Stimulated activated naive CD4-positive, alpha-beta T cell treated with Interleukin-2 at 50 U/mL for 16 hours (primary cell): ENCODE measurements at regions not wholly inside any gene's neighbourhood (a gene's known extent, or its start where the extent isn't known, plus 50 kb on each side); places are given as distances from the start of the nearest gene placed in this dataset.
"Not testable (repeated sequence)": the region's sequence is repeated elsewhere in the genome, so short reads cannot be mapped to it uniquely, and the experiment has no call there.

Experiments
- DNase-seq: peaks from one replicate; lab custom pipeline; 2025; lab: John Stamatoyannopoulos, UW

DNA sequence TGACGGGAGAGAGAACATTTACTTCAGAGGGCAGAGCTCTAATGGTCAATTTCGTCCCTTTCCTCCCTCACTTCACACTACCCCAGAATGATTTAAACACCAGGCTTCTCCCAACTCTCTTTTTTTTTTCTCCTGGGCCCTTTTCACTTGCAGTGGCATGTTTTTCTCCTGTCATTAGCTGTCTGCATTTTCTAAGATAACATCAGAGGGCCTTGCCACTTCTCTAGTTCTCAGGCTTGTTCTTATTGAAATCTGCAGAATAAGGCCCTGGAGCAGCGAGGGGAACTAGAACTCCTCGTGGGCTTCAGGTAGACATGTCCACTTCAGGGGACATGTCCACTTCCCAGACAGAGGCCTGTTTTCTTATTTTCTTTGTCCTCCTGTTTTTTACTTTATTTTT lies 514.4 kb upstream of the TBL1XR1 start:
- no peak for DNase-seq

DNA sequence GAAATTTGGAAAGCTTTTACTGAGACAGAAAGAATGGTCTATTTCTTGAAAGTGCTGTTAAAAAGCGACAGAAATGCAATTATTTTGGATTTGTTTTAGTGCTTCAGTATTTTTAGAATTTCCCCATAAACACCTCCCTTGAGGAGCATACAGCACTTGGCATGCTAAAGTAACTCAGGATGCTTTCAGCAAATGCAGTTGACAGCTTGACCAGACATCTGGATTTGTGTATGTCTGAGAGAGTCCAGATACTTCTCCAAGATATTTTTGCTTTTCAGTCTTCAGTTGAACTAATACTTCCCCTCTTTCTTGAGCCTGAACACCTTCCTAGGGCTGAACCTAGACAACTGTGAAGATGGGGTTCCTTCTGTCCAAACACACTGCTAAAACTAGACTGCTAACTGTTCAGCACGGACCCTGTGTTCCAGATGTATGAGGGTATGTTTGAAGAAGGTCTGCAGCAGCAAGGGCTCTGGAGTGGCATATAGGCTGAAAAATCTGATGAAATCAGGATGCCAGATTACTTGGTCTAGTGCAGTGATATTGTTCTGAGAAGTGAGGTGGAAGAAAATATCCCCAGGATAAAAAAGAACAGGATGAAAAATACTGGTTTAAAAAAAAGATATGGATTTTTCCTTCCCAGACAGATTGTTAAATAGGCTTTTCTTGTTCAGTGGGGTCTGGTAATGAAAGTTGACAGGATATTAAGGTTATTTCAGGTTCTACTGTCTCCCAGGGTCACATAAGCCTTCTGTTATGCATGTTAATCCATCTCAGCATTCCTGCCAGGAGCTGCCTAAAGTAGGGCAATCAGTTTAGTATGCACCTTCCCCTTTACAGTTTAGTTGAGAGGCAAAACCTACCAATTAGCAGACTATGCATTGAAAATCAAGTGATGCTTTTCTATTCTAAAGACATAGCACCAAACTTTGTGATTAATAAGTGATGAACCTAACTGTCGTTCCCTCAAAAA lies 516.9 kb upstream of the TBL1XR1 start:
- DNase-seq, result no peak

DNA sequence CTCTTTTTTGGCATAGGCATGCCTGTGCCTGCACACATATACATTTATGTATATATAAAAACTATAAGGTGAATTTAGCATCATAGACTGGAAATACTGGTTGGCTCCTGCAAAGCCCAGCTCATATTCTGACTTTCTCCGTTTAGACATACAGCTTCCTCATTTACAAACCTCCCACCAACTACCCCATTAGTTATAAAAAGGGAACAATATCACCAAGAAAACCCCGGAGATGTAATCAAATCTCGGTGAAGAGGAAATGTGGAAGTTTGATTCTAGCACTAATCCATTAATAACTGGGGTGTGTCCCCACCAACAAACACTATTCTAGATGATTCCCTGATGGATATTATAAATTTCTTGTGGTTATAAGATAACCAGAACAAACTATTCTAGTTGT lies 517.7 kb upstream of the TBL1XR1 start:
- DNase-seq, result no peak

DNA sequence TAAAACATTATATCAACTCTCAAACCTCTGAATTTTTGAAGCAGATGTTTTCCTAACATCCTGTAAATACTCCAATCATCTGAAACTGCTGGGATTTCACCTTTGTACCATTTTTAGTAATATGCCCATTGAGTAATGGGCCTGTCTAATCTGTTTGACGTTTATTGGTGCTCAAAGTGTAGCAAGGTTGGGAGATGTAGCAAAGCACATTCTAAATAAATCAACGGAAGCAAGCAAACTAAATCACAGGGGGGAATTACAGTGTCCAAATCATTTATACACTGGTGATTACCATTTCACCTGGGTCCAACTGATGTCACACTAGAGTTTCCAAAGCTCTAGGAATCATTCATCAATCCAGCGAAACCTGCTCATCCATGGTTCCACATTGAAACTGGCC lies 518.7 kb upstream of the TBL1XR1 start:
- DNase-seq, result no peak

DNA sequence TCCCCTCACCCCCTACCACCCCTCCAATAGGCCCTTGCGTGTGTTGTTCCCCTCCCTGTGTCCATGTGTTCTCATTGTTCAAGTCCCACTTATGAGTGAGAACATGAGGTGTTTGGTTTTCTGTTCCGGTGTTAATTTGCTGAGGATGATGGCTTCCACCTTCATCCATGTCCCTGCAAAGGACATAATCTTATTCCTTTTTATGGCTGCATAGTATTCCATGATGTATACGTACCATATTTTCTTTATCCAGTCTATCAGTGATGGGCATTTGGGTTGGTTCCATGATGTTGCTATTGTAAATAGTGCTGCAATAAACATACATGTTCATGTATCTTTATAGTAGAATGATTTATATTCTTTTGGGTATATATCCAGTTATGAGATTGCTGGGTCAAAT lies 523.6 kb upstream of the TBL1XR1 start:
- DNase-seq, result not testable (repeated sequence)

DNA sequence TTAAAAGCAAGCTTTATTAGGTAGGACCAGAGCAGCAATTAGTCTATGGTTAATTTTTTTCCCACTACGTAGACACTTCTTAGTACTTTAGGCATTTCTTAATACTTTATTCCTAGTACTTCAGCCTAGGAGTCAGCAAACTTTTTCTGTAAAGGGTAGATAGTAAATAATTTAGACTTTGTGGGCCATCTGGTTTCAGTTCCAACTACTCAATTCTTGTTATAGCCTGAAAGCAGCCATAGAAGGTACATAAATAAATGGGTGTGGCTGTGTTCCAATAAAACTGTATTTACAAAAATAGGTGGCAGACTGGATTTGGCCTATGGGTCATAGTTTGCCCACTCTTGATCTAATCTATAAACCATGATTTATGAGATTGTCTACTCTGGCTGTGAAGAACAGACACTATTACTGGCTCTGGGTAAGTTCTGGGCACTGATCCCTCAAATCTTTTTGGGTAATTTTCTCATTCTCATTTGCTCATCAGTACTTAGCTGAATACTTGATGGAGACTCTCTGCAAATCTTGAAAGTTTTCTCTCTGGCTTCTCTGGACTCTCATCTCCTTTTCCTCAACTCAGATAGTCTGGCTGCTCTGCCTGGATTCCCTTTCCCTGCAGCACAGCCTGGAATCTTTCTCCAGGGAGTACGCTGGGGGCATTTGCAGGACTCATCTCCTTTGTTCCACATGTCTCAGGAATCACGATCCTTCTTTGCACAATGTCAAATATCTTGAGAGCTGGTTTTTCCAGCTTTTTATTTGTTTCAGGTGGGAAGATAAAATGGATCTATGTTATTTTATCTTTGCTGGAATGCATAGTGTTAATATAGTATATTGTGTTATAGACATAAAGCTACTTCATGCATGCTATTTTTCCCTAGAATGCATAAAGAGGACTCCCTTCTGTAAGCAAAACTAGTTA lies 524.8 kb upstream of the TBL1XR1 start:
- no peak for DNase-seq

DNA sequence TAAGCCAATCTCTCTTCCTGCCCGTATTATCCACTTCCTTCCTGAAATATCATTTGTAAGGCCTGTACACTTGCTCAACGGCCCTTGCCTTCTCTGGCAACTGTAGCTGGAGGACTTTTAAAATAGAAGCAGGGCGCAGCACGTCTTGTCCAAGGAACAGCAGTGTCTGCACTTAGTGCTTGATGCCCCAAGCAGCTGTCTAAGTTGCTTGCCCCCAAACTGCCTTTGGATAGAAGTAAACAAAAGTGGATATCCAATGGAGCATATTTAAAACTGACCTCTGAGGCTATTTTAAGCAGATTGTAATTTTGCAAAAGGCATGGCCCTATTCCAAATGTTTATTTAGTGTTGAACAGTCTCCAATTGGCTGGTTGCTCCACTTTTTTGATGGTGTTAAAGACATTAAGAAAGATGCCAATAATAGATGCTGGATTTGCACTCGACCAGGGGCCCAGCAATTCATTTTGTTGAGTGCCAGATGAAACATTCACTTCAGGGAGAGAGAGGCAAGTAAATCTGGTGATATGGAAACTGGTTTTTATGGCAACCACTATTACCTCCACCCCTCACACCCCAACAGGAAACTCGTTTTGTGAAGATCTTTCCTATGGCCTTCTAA lies 526.8 kb upstream of the TBL1XR1 start:
- no peak for DNase-seq

DNA sequence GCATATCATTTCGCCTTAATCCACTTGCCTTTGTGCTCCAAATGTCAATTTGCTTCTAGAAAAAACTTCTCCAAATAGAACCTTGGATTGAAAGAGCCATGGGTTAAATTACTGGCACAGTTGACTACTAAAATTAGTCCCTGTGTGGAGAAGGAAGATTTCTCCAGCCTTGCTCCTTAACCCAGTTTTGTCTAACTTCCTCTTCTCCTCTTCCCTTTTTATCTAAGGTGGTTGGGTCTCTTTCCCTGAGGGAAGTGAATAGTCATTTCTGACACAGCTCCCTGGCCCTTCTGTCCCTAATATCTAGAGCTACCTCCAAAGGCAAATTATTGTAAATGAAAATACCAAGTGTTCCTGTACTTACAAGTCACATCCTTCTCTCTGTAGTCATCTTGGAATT lies 527.9 kb upstream of the TBL1XR1 start:
- DNase-seq, result no peak

DNA sequence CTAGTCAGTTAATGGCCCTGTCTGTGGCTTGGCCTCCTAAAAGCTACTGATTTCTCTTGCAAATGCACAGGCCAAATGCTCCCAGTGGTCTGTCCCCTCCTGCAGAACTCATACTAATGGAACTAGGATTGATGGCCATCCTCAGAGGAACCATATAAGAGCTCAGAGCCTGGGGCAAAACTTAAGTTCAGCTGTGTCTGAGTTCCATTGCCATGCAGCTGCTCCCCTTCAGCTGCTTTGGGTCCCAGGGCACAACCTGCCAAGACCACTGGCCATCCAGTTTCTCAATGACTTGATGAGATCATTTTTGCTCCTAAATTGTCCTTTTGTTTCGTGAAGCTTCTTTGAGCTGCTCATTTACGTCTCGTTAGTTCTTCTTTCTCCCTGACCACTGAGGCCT lies 529.5 kb upstream of the TBL1XR1 start:
- DNase-seq, result no peak

DNA sequence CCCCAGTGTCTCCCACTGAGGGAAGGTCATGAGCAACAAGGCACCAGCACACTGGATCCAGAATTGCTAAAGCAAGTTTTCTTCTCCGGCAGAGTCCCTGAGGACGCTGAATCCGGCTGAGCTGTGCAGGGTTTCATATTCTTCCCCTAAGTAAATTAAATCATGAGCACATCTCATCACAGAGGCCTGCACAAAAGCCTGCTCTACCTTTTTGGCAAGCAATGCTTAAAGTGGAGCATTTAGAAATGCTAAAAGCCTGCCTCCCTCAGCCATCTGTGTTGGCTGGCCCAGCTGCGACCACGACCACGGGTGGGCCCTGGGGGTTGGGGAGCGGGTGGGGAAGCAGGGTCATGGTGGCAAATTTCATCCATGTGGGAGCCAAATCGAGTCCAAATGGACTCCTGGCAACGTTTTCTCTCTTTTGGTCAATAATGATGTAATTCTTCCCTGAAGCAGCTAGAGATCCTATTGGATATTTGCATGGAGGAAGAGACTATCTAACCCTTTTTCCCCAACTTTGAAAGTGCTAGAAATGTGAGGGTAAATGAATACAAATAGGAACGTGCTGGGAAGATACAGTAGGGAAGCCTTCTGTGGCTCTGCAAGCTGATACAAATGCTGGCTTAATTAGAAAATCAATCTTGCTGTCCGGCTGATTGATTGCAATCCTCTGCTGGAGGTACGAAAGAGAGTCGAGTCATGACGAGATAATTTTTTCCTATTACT lies 532.8 kb upstream of the TBL1XR1 start:
- no peak for DNase-seq

DNA sequence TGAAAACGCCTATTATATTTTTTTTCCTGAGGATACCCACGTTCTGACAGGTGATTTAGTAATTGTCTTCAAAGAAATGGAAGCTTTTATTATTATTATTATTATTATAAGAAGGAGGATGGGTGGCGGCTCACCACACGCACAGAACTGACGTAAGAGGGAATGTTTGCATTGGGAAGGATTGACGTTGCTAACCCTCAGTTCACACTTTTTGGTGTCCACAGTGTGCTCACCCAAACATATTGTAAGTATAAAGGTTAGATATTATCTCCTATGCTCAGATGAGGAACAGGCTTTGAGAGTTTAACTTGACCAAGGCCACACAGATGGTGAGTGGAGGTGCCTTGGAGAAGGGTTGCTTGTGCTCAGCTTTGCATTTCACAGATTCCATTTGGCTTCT lies 533.5 kb upstream of the TBL1XR1 start:
- no peak for DNase-seq

DNA sequence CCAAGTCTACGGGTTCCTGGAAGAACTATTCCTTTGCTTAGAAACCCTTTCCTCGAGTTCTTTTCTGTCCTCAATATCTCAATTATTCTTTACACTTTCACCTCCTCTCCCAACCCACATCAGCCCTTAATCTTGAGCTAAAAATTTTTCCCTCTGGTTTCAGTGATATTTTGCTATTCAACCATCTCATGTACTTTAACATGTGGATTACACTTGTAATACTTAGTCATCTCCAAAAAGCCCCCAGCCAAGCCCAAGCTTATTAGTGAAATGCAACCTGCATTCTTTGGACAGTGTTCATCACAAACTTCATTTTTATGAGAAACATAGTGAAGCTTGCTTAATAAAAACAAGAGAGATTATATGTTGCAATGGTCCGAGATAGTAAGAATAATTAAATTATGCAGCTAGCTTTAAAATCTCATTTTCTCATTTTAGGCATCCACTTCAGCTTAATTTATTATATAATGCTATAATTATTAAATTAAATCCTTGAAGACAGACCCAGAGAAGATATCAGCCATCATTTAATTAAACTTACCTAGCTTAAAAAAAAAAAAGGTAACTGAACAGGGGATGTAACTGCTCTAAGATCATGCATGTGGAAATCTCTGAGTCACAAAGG lies 534.5 kb upstream of the TBL1XR1 start:
- no peak for DNase-seq

DNA sequence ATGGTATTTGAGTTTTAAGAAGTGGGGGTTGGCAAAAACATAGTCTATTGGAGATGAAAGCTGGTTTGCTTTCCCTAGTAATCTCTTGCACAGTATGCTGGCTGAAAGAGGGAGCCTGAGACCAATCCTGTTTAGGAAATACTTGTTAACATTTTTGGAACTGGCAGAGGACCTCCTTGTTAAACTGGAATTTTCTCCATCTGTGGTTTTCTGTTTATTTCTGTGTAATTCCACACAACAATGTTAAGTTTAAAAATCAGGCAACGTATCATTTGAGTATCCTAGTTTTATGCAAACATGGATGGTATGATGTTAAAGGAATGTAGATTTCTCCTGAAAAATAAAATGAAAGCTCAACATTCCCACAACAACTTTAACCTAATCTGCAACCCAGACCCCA lies 536.0 kb upstream of the TBL1XR1 start:
- DNase-seq, result no peak

DNA sequence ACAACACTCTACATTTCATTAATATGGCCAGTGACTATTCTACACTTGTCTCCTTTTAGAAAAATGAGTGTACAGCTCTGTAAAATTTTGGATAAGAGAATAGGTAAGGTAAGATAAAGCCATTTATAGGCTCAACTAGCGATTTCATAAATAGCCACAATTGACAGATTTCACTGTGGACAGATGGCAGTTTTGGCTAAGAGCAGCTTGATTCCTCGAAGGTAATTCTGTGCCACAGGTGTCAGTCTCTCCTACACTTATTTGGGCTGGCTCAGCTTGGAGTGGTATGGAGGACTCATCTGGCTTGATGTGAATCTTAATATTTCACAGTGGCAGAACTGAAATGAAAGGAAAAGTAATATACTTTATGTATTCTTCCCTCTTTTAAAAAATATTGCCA lies 536.7 kb upstream of the TBL1XR1 start:
- no peak for DNase-seq

DNA sequence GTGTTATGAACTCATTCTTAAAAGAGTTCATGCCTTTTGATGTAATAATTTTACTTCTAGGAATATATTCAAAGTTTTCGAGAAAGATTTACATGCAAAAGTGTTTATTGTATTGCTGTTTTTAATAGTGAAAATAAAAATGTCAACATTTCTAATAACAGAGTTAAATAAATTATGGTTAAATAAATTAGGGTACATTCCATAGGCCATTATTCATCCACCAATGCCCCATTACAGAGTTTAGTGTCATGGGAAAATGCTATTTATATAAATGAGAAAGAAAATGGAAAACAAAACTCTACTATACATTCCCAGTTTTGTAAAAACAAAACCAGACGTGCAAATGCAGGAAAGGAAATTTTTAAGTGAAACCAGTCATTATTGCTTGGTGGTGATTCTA lies 538.1 kb upstream of the TBL1XR1 start:
- no peak for DNase-seq

DNA sequence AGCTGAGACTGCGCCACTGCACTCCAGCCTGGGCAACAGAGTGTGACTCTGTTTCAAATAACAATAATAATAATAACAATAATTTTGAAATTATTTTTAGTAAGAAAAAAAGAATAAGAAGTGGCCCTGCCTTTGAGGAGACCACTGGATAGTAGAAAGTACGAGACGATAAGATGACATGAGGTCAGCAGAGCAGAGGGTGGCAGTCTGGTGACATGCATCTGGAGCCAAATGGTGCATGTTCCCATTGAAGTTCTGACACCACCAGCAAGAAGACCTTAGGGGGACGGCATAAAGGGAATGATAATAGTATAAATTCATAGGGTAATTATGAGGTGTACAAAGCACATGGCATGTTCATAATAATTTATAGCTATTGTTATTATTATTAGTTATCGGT lies 542.2 kb upstream of the TBL1XR1 start:
- no peak for DNase-seq

DNA sequence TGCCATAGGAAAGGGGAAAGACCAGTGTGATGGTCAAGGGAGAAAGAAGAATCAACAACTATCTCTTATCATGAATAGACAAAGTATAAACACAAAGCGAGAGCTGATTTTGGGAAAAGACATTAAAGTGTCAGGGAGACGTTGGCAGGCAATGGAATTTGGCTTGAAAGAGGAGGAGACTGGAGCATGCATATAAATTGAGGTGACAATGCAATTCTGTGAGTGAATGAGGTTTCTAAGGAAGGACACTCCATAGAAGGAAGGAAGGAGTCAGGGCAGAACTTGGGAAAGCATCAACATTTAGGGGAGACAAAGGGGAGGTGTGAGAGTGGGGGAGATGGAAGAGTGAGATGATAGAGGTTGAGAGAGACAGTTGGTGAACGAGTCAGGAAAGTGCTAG lies 543.0 kb upstream of the TBL1XR1 start:
- no peak for DNase-seq

DNA sequence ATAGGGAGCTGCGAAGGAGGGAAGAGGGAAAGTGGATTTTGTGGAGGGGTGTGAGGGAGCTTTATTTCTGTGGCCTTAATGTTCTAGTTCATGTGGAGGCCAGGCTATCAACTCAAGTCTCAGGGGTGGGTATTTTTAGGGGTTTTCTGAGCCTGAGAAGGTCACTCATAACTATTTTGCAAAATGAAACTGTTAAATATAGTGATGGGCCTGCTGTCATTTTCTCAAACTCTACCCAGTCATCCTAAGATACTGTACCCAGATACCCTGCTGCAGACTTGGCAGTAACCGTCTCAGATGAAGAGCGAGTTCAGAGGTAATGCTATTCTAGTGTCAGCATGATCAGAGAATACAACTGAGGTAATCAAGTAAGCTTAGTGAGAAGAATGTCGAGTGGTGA lies 545.0 kb upstream of the TBL1XR1 start:
- no peak for DNase-seq

DNA sequence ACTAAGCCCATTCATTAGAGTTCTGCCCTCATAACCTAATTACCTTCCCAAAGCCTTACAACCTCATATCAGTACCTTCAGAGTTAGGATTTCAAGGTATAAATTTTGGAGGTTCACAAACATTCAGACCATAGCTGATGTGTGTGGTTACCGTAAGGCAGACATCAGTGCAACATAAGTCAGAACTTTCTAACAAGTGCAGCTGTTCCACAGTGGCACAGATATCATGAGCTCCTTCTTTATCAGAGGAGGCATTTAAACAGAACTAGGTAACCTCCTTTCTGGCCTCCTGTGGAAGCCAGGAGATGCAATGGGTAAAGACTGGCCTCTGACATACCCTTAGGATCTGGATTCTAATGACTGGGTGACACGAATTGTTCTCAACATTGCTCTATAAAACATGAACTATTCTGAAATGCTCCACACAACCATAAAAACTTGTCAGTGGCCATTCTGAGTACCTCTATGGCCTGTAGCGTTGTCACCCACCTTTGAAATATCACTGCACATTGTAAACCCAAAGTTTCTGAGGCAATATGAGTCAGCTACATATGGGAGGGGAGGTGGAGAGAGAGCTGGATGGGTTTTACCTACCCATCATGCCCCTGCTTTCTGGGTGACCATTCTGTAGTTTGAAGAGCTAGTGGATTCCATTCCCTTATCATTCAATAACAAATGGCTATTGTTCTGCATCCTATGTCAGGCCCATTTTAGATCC lies 546.0 kb upstream of the TBL1XR1 start:
- no peak for DNase-seq

DNA sequence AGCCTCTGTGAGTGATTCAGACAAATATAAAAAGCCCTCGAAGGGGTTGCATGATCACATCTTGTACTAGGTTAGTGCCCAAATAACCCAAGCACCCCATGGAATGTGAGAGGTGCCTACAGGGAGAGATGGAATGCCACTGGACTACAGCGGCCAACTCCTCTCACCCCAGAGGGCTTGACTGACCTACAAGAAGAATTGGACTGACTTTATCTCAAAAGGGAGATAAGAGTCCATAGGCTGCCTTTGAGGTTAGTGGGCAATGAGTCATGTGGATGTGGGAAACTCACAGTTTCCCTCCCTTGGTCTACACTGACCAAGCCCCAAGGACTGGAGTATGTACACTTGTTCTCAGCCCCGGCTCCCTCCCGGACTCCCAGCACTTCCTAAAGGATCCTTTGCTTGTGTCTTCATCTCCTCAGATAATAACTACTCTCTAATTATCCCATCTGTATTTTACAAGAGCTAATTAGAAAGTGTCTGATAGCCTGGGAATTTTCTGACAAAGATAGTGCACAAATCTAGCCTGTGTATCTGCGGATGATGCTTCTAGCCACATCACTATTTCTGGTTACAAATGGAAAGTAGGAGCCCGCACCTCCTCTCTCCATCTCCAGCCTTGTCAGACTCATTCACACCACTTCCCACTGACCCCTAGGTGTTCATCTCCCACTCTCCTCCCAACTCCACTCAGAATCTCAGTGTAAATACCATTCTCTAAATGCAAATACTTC lies 547.8 kb upstream of the TBL1XR1 start:
- DNase-seq, result no peak
